Spleen (tissue), 11 donors: ENCODE measurements at regions not wholly inside any gene's neighbourhood (a gene's known extent, or its start where the extent isn't known, plus 50 kb on each side); places are given as distances from the start of the nearest gene placed in this dataset.
"Not testable (repeated sequence)": the region's sequence is repeated elsewhere in the genome, so short reads cannot be mapped to it uniquely, and the experiment has no call there.

Experiments used
- DNase-seq: peaks from one replicate; pipeline ENCODE4 v3.0.0-alpha.2; 2020
- H3K27ac ChIP-seq, 8 donors: fragments of 200-600 bp; sonication (generic) in 7 of 8; 1 replicate in 4 of 8; 2 replicates in 4 of 8; pipeline versions ENCODE4 v1.5.0 to v1.8.0; 2016 to 2021; ENCODE audit warnings: inconsistent platforms in 4 of 8, mild to moderate bottlenecking in 4 of 8, moderate library complexity in 1 of 8
- H3K27me3 ChIP-seq, 7 donors: fragments of 200-600 bp; sonication (generic) in 6 of 7; replicated peaks in 1 of 7; 1 replicate in 4 of 7; 2 replicates in 3 of 7; pipeline versions ENCODE4 v1.5.0 to v1.8.0; 2016 to 2021; ENCODE audit warnings: inconsistent platforms in 3 of 7, mild to moderate bottlenecking in 1 of 7
- H3K36me3 ChIP-seq, 6 donors: fragments of 200-600 bp; sonication (generic) in 5 of 6; 1 replicate in 4 of 6; 2 replicates in 2 of 6; pipeline versions ENCODE4 v1.5.0 to v1.8.0; 2016 to 2021; ENCODE audit warnings: inconsistent platforms in 2 of 6
- H3K4me1 ChIP-seq, 6 donors: fragments of 200-600 bp; sonication (generic) in 5 of 6; 1 replicate in 3 of 6; 2 replicates in 3 of 6; pipeline versions ENCODE4 v1.5.0 to v1.8.0; 2016 to 2021; ENCODE audit warnings: inconsistent platforms in 3 of 6
- H3K4me3 ChIP-seq, 8 donors: fragments of 200-600 bp; sonication (generic) in 7 of 8; 1 replicate in 4 of 8; 2 replicates in 4 of 8; pipeline versions ENCODE4 v1.5.0 to v1.8.0; 2016 to 2021; ENCODE audit warnings: inconsistent platforms in 4 of 8, mild to moderate bottlenecking in 4 of 8, moderate library complexity in 2 of 8
- H3K9me3 ChIP-seq, 8 donors: fragments of 200-600 bp; sonication (generic) in 7 of 8; 1 replicate in 4 of 8; 2 replicates in 4 of 8; pipeline versions ENCODE4 v1.5.0 to v1.8.0; 2016 to 2021; ENCODE audit warnings: inconsistent platforms in 4 of 8
- CTCF ChIP-seq, 11 experiments: fragments of 200-600 bp in 7 of 11; fragments of 450-650 bp in 4 of 11; sonication (generic) in 4 of 11; IDR thresholded peaks in 8 of 11; conservative IDR thresholded peaks in 3 of 11; 1 replicate in 7 of 11; 2 replicates in 4 of 11; pipeline versions ENCODE4 v1.4.0 to v1.8.0; 2016 to 2021; ENCODE audit warnings: antibody characterized with exemption in 11 of 11, inconsistent platforms in 4 of 11, mild to moderate bottlenecking in 1 of 11
- POLR2A ChIP-seq, 3 donors: fragments of 450-650 bp; IDR thresholded peaks; one replicate each; pipeline ENCODE4 v1.5.1; 2017; ENCODE audit warnings: antibody characterized with exemption in 3 of 3, mild to moderate bottlenecking in 1 of 3
- POLR2AphosphoS5 ChIP-seq, 3 donors: sonication (generic); formaldehyde crosslinking; IDR thresholded peaks; one replicate each; pipeline ENCODE4 v1.5.1; 2017; ENCODE audit warnings: antibody characterized with exemption in 3 of 3
- WGBS, 5 donors: extraction: QIAGEN DNeasy Blood & Tissue Kit in 3 of 5; methylation state at CpG; one replicate each; pipeline versions ENCODE4 v1.1.5 to v1.1.7; 2013 to 2018; 5-methylcytosine and 5-hydroxymethylcytosine counted together
- intact Hi-C: fragments of 100-400 bp; cut with DNase I; formaldehyde crosslinking; loops from one replicate; pipeline ENCODE4 v1.15.0; 2023; ENCODE audit warnings: low total_unique reads
- donor health status: healthy with polysubstance abuse.
- donor health status: DM: no; HTN: no; CAD: no; lungs with moderate emphysema.
- donor health status: DM: no; HTN: no; CAD: no.
- donor health status: Bipolar disorder and iron deficiency.
- donor health status: healthy.
- donor health status: DM: no; HTN: no; CAD: no.
- donor health status: DM: yes; HTN: yes; CAD: no.

DNA sequence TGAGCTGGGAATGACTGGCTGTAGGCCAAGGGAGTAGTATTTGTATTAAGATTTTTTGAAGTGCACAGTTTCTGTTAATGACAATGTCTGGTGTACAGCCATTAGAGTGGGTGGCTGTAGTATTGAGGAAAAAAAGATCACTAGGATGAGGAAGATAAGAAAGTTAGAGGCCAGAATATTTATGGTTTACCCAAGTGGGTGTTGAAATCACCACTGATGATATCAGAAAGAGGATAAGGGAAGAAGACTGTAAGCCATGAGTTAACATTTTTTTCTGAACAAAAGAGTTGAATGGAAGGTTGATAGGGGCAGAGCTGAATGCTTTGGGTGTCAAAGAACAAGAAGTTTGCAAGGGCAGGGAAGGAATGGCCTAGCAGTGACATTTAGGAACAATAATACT lies 104.7 kb downstream of the PRDM13 start:
- Histone ChIP-seq H3K27ac (no peak overlapping the region), H3K9me3 (peaks cover 0 to 6% (median 0%) of the 10 kb centered on the region in 8 donors), H3K27me3 (no peaks in the 10 kb centered on the region), H3K4me1 (no peaks in the 10 kb centered on the region), H3K4me3 (no peak overlapping the region), H3K36me3 (no peaks in the 10 kb centered on the region)
- no peak for TF ChIP-seq POLR2A (IDR thresholded peaks at IDR 0.05)
- intact Hi-C loops = no loop called here
- DNase-seq = no peak

GRCh38 chr6:99711925-99712324 lies 105.3 kb downstream of the PRDM13 start:
- Histone ChIP-seq H3K4me1 (no peaks in the 10 kb centered on the region), H3K27ac (no peak overlapping the region), H3K27me3 (no peaks in the 10 kb centered on the region), H3K36me3 (no peaks in the 10 kb centered on the region), H3K4me3 (no peak overlapping the region), H3K9me3 (peaks cover 0 to 12% (median 6%) of the 10 kb centered on the region in 8 donors)
- intact Hi-C loops = no loop called here
- DNase-seq = no peak
- WGBS, 5 donors = 85 to 91% (median 90%) methylated on average over 6 of the region's 6 CpGs
- TF ChIP-seq POLR2A (IDR thresholded peaks at IDR 0.05) (no peak), POLR2AphosphoS5 (IDR thresholded peaks at IDR 0.05) (no peak), CTCF (IDR thresholded peaks at IDR 0.05 in 8 of 11, conservative IDR thresholded peaks at IDR 0.05 in 3 of 11) (no peak)

GRCh38 chr6:99712519-99712918 lies 105.9 kb downstream of the PRDM13 start:
- intact Hi-C loops = no loop called here
- no peaks in the 10 kb centered on the region for H3K36me3 ChIP-seq
- no peaks in the 10 kb centered on the region for H3K4me1 ChIP-seq
- H3K4me3 ChIP-seq = no peak overlapping the region
- no peak for DNase-seq
- H3K9me3 ChIP-seq = peaks cover 0 to 11% (median 7%) of the 10 kb centered on the region in 8 donors
- TF ChIP-seq POLR2AphosphoS5 (IDR thresholded peaks at IDR 0.05) (no peak), CTCF (IDR thresholded peaks at IDR 0.05 in 8 of 11, conservative IDR thresholded peaks at IDR 0.05 in 3 of 11) (no peak), POLR2A (IDR thresholded peaks at IDR 0.05) (no peak)
- 48 to 58% (median 50%) methylated on average over 3 of the region's 3 CpGs for WGBS, 5 donors
- no peak overlapping the region for H3K27ac ChIP-seq
- no peaks in the 10 kb centered on the region for H3K27me3 ChIP-seq

DNA sequence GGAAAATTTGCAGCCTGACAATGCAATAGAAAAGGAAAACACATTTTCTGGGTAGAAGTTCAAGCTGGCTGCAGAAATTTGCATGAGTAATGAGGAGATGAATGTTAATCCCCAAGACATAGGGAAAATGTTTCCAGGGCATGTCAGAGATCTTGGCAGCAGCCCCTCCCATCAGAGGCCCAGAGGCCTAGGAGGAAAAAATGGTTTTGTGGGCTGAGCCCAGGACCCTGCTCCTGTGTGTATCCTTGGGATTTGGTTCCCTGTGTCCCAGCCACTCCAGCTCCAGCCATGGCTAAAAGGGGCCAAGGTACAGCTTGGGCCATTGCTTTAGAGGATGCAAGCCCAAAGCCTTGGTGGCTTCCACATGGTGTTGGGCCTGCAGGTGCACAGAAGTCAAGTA lies 115.4 kb downstream of the PRDM13 start:
- not testable (repeated sequence) for H3K4me1 ChIP-seq, DNase-seq, H3K36me3 ChIP-seq

GRCh38 chr6:99730237-99730636 lies 123.6 kb downstream of the PRDM13 start:
- H3K9me3 ChIP-seq, H3K36me3 ChIP-seq, H3K4me1 ChIP-seq, H3K27ac ChIP-seq, H3K27me3 ChIP-seq, H3K4me3 ChIP-seq, DNase-seq, intact Hi-C loops: not testable (repeated sequence)
- WGBS, 5 donors = 89 to 99% (median 92%) methylated on average over 4 to 6 of the region's 6 CpGs

More for the DNA sequence above, 115.4 kb downstream of the PRDM13 start:
- H3K9me3 ChIP-seq = peaks cover 0 to 19% (median 13%) of the 10 kb centered on the region in 8 donors
- H3K27ac ChIP-seq, intact Hi-C loops, H3K4me3 ChIP-seq, H3K27me3 ChIP-seq: not testable (repeated sequence)

DNA sequence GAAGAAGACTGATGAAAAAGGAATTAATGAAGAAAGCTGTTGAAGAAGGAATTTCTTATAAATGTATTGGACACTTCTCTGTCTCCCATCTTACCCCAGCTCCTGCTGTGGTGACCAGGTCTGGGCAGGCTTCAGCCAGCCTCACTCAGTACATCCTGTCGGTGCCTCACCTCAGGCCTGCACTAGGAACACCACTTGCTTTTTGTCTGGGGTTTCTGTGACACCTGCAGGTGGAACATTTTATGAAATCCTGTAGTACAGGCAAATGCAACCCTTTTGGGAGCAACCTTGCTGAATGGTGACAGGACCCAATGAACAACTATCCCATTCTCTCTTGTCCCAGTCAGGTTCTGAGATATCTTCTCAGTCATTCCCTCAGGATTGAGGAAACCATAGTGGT lies 129.7 kb downstream of the PRDM13 start:
- WGBS, 5 donors = 20 to 67% (median 61%) methylated on average over 1 of the region's 1 CpG
- no peak for DNase-seq
- no peak overlapping the region for H3K4me3 ChIP-seq
- TF ChIP-seq POLR2A (IDR thresholded peaks at IDR 0.05) = no peak
- TF ChIP-seq CTCF (IDR thresholded peaks at IDR 0.05 in 8 of 11, conservative IDR thresholded peaks at IDR 0.05 in 3 of 11) = no peak
- no peak for TF ChIP-seq POLR2AphosphoS5 (IDR thresholded peaks at IDR 0.05)
- no peaks in the 10 kb centered on the region for H3K4me1 ChIP-seq
- no peaks in the 10 kb centered on the region for H3K36me3 ChIP-seq
- H3K9me3 ChIP-seq = no peaks in the 10 kb centered on the region
- H3K27ac ChIP-seq = no peak overlapping the region
- H3K27me3 ChIP-seq = peaks cover 0 to 28% (median 6%) of the 10 kb centered on the region in 7 donors
- intact Hi-C loops = no loop called here
